CD4-positive, alpha-beta T cell (primary cell): ENCODE measurements at regions not wholly inside any gene's neighbourhood (a gene's known extent, or its start where the extent isn't known, plus 50 kb on each side); places are given as distances from the start of the nearest gene placed in this dataset.

Experiments
- ATAC-seq: fragments of 200-7000 bp; cut with Tn5 transposase; one replicate; pipeline ENCODE4 v1.10.0; 2022; ENCODE audit warnings: mild to moderate bottlenecking; ENCODE audit not compliant: poor library complexity
- CTCF ChIA-PET: fragments of 350-600 bp; sonication (Branson Sonifier 250); formaldehyde crosslinking; loops from one replicate; lab custom pipeline; 2021; ENCODE audit warnings: antibody characterized with exemption, inconsistent platforms; lab: Charles Lee
- POLR2A ChIA-PET: fragments of 350-600 bp; sonication (Branson Sonifier 250); formaldehyde crosslinking; loops from one replicate; lab custom pipeline; 2021; ENCODE audit warnings: antibody characterized with exemption, inconsistent platforms; lab: Charles Lee
- DNase-seq, 14 experiments: peaks; one replicate each; pipeline ENCODE4 v3.0.0-alpha.2; 2013 to 2020; ENCODE audit warnings: mixed read lengths in 2 of 14
- H3K27ac ChIP-seq, 2 donors: one replicate each; pipeline versions ENCODE4 v1.5.1 to v1.7.0; 2013; ENCODE audit warnings: low read length in 2 of 2, low read depth in 1 of 2, mild to moderate bottlenecking in 1 of 2
- H3K27me3 ChIP-seq, 2 experiments: 1 replicate in 1 of 2; 2 replicates in 1 of 2; pipeline versions ENCODE4 v1.6.1 to v1.7.0; 2013; ENCODE audit warnings: low read length in 2 of 2, control low read depth in 1 of 2, mild to moderate bottlenecking in 1 of 2, moderate library complexity in 1 of 2; ENCODE audit not compliant: insufficient read depth in 2 of 2, control insufficient read depth in 1 of 2
- H3K36me3 ChIP-seq: one replicate; pipeline ENCODE4 v1.6.1; 2013; ENCODE audit warnings: low read length, control low read depth; ENCODE audit not compliant: insufficient read depth
- H3K4me1 ChIP-seq: one replicate; pipeline ENCODE4 v1.6.1; 2013; ENCODE audit warnings: low read length, control low read depth; ENCODE audit not compliant: insufficient read depth
- H3K4me3 ChIP-seq: one replicate; pipeline ENCODE4 v1.5.1; 2013; ENCODE audit warnings: mild to moderate bottlenecking, low read length, moderate library complexity
- H3K9me3 ChIP-seq, 2 experiments: 1 replicate in 1 of 2; 2 replicates in 1 of 2; pipeline versions ENCODE4 v1.6.1 to v1.7.0; 2013; ENCODE audit warnings: low read length in 2 of 2, mild to moderate bottlenecking in 2 of 2, control low read depth in 1 of 2, moderate library complexity in 1 of 2; ENCODE audit not compliant: control insufficient read depth in 1 of 2, insufficient read depth in 1 of 2
- H3K27ac Mint-ChIP-seq: one replicate; pipeline ENCODE4 v1.8.0; 2020; ENCODE audit warnings: mixed read lengths
- H3K27me3 Mint-ChIP-seq: one replicate; pipeline ENCODE4 v1.8.0; 2021; ENCODE audit warnings: mixed read lengths
- H3K36me3 Mint-ChIP-seq: one replicate; pipeline ENCODE4 v1.8.0; 2021; ENCODE audit warnings: low read depth, mixed read lengths
- H3K4me1 Mint-ChIP-seq: one replicate; pipeline ENCODE4 v1.8.0; 2021; ENCODE audit warnings: low read depth, mixed read lengths
- H3K4me3 Mint-ChIP-seq: one replicate; pipeline ENCODE4 v1.8.0; 2020; ENCODE audit warnings: mild to moderate bottlenecking, mixed read lengths
- H3K9me3 Mint-ChIP-seq: one replicate; pipeline ENCODE4 v1.8.0; 2020; ENCODE audit warnings: mixed read lengths
- CTCF ChIP-seq: fragments of 200-600 bp; IDR thresholded peaks from one replicate; pipeline ENCODE4 v1.8.0; 2022; ENCODE audit warnings: antibody characterized with exemption, mild to moderate bottlenecking
- intact Hi-C, 2 experiments: fragments of 100-400 bp; cut with DNase I in 1 of 2; cut with micrococcal nuclease in 1 of 2; formaldehyde crosslinking; loops; one replicate each; pipeline versions ENCODE4 v1.15.1 to v1.9.0; 2023 to 2025; cut with DNase I, micrococcal nuclease

- no peak for ATAC-seq
- no peak for TF ChIP-seq CTCF
- no peaks in the 10 kb centered on the region for H3K9me3 Mint-ChIP-seq
- no peak overlapping the region for H3K27ac Mint-ChIP-seq
- DNase-seq, result no peak
- H3K4me3 Mint-ChIP-seq, result no peak overlapping the region
- no peaks in the 10 kb centered on the region for H3K4me1 Mint-ChIP-seq
- POLR2A ChIA-PET, result no interaction called here
- CTCF ChIA-PET, result no interaction called here
- no peak overlapping the region for H3K27ac ChIP-seq
- intact Hi-C loops, result no loop called here
- no peaks in the 10 kb centered on the region for H3K36me3 ChIP-seq
- H3K36me3 Mint-ChIP-seq, result no peaks in the 10 kb centered on the region
- H3K4me3 ChIP-seq, result no peak overlapping the region
- H3K27me3 ChIP-seq, result no peaks in the 10 kb centered on the region
- no peaks in the 10 kb centered on the region for H3K4me1 ChIP-seq
- H3K27me3 Mint-ChIP-seq, result no peaks in the 10 kb centered on the region
- peaks cover 0 to 2% of the 10 kb centered on the region in 2 experiments for H3K9me3 ChIP-seq
These were observed 543.7 kb upstream of the TLE4 start for GRCh38 chr9:79028101-79028500.

- H3K4me3 ChIP-seq, result no peak overlapping the region
- no peak overlapping the region for H3K27ac ChIP-seq
- no peak for TF ChIP-seq CTCF
- Mint-ChIP-seq H3K9me3 (no peaks in the 10 kb centered on the region), H3K4me1 (no peaks in the 10 kb centered on the region), H3K27ac (no peak overlapping the region), H3K4me3 (no peak overlapping the region), H3K36me3 (no peaks in the 10 kb centered on the region), H3K27me3 (no peaks in the 10 kb centered on the region)
- no peak for ATAC-seq
- intact Hi-C loops, result no loop called here
- no peaks in the 10 kb centered on the region for H3K36me3 ChIP-seq
- H3K4me1 ChIP-seq, result no peaks in the 10 kb centered on the region
- DNase-seq, result no peak
- peaks cover 0 to 16% of the 10 kb centered on the region in 2 experiments for H3K9me3 ChIP-seq
- ChIA-PET POLR2A (no interaction called here), CTCF (no interaction called here)
- no peaks in the 10 kb centered on the region for H3K27me3 ChIP-seq
These were observed 537.2 kb upstream of the TLE4 start for GRCh38 chr9:79034583-79034982.

- no peak for TF ChIP-seq CTCF
- Histone ChIP-seq H3K36me3 (no peaks in the 10 kb centered on the region), H3K27ac (no peak overlapping the region), H3K4me3 (no peak overlapping the region), H3K9me3 (peaks cover 0 to 16% of the 10 kb centered on the region in 2 experiments), H3K27me3 (no peaks in the 10 kb centered on the region), H3K4me1 (no peaks in the 10 kb centered on the region)
- ChIA-PET CTCF (no interaction called here), POLR2A (no interaction called here)
- DNase-seq (no peak), ATAC-seq (no peak)
- Mint-ChIP-seq H3K27ac (no peak overlapping the region), H3K9me3 (peaks cover under 1% of the 10 kb centered on the region), H3K36me3 (no peaks in the 10 kb centered on the region), H3K4me3 (no peak overlapping the region), H3K27me3 (no peaks in the 10 kb centered on the region), H3K4me1 (no peaks in the 10 kb centered on the region)
- intact Hi-C loops, result no loop called here
These were observed 534.4 kb upstream of the TLE4 start for GRCh38 chr9:79037338-79037737.
